ENCODE measurements at regions not wholly inside any gene's neighbourhood (a gene's known extent, or its start where the extent isn't known, plus 50 kb on each side); places are given as distances from the start of the nearest gene placed in this dataset.

GRCh38 chr2:36270758-36271157 is 84.8 kb upstream of the CRIM1 start:
- no peak for TF ChIP-seq POLR2A (IDR thresholded peaks at IDR 0.05; ENCODE audit: low read depth, low read length)
- no peak for TF ChIP-seq POLR2AphosphoS5 (IDR thresholded peaks at IDR 0.05; ENCODE audit: low read depth, low read length)
